GM19035 (cell line): ENCODE measurements at regions not wholly inside any gene's neighbourhood (a gene's known extent, or its start where the extent isn't known, plus 50 kb on each side); places are given as distances from the start of the nearest gene placed in this dataset.

Experiments used
- ATAC-seq: cut with Tn5 transposase; IDR thresholded peaks from one replicate; pipeline ENCODE4 v1.9.1; 2021; ENCODE audit not compliant: unreplicated experiment

GRCh38 chr18:76133873-76134272 lies 361.2 kb downstream of the ZNF516 start:
- no peak for ATAC-seq

- ATAC-seq: no peak
These were observed 363.3 kb downstream of the ZNF516 start for GRCh38 chr18:76131738-76132137.

- no peak for ATAC-seq
These were observed 364.2 kb downstream of the ZNF516 start for GRCh38 chr18:76130845-76131244.

GRCh38 chr18:76126327-76126726 lies 368.7 kb downstream of the ZNF516 start:
- no peak for ATAC-seq

- ATAC-seq: no peak
These were observed 374.0 kb downstream of the ZNF516 start for GRCh38 chr18:76121011-76121410.

GRCh38 chr18:76115580-76115979 lies 379.5 kb downstream of the ZNF516 start:
- ATAC-seq: no peak

GRCh38 chr18:76113101-76113500 lies 381.9 kb downstream of the ZNF516 start:
- ATAC-seq: no peak

- no peak for ATAC-seq
These were observed 392.4 kb downstream of the ZNF516 start for GRCh38 chr18:76102626-76103025.

GRCh38 chr18:76102156-76102555 lies 392.9 kb downstream of the ZNF516 start:
- no peak for ATAC-seq

GRCh38 chr18:76099931-76100457 lies 395.0 kb downstream of the ZNF516 start:
- no peak for ATAC-seq

- ATAC-seq: no peak
These were observed 396.2 kb downstream of the ZNF516 start for GRCh38 chr18:76098674-76099411.

- ATAC-seq: no peak
These were observed 413.5 kb downstream of the ZNF516 start for GRCh38 chr18:76081536-76081935.

- ATAC-seq: no peak
These were observed 414.6 kb downstream of the ZNF516 start for GRCh38 chr18:76080430-76080829.

GRCh38 chr18:76075777-76076176 lies 419.3 kb downstream of the ZNF516 start:
- no peak for ATAC-seq

GRCh38 chr18:76064998-76065397 lies 430.0 kb downstream of the ZNF516 start:
- ATAC-seq: no peak

GRCh38 chr18:76058146-76058545 lies 436.9 kb downstream of the ZNF516 start:
- ATAC-seq: no peak

GRCh38 chr18:76057386-76057785 lies 437.7 kb downstream of the ZNF516 start:
- ATAC-seq: no peak

- ATAC-seq: no peak
These were observed 438.5 kb downstream of the ZNF516 start for GRCh38 chr18:76056471-76057110.

- no peak for ATAC-seq
These were observed 439.5 kb downstream of the ZNF516 start for GRCh38 chr18:76055578-76055977.

GRCh38 chr18:76055025-76055424 lies 440.0 kb downstream of the ZNF516 start:
- no peak for ATAC-seq

- no peak for ATAC-seq
These were observed 440.9 kb downstream of the ZNF516 start for GRCh38 chr18:76054156-76054555.

GRCh38 chr18:76053551-76053950 lies 441.5 kb downstream of the ZNF516 start:
- ATAC-seq: no peak
